H1 (cell line): ENCODE measurements at regions not wholly inside any gene's neighbourhood (a gene's known extent, or its start where the extent isn't known, plus 50 kb on each side); places are given as distances from the start of the nearest gene placed in this dataset.

Experiments used
- CTCF ChIA-PET: fragments of 300-600 bp; sonication (Branson Sonifier 250); formaldehyde crosslinking; loops from one replicate; lab custom pipeline; 2021; ENCODE audit not compliant: partially characterized antibody; lab: Charles Lee
- POLR2A ChIA-PET: fragments of 300-600 bp; sonication (Branson Sonifier 250); formaldehyde crosslinking; loops from one replicate; lab custom pipeline; 2021; ENCODE audit warnings: inconsistent platforms; ENCODE audit not compliant: partially characterized antibody; lab: Charles Lee
- DNase-seq, 2 experiments: peaks; one replicate each; pipeline versions ENCODE4 v3.0.0 to v3.0.0-alpha.2; 2010 to 2022; ENCODE audit warnings: low spot score in 2 of 2, low read depth in 1 of 2, mixed read lengths in 1 of 2
- FAIRE-seq: peaks from 2 replicates; lab custom pipeline; 2011; peaks lifted over from hg19 to GRCh38; lab: Jason Lieb, UNC
- H2AFZ ChIP-seq: 2 replicates; pipeline ENCODE4 v1.8.1; 2012; ENCODE audit warnings: low read length, inconsistent platforms
- H2AK5ac ChIP-seq: 2 replicates; pipeline ENCODE4 v1.6.1; 2013; ENCODE audit warnings: low read depth, low read length
- H2BK120ac ChIP-seq: replicated peaks from 2 replicates; pipeline ENCODE3; 2013; ENCODE audit warnings: low read depth, low read length, inconsistent platforms
- H2BK12ac ChIP-seq: 2 replicates; pipeline ENCODE4 v1.6.1; 2013; ENCODE audit warnings: low read depth, low read length
- H2BK15ac ChIP-seq: 2 replicates; pipeline ENCODE4 v1.6.1; 2013; ENCODE audit warnings: low read length
- H2BK20ac ChIP-seq: 2 replicates; pipeline ENCODE4 v1.6.1; 2013; ENCODE audit warnings: low read length
- H2BK5ac ChIP-seq: 2 replicates; pipeline ENCODE4 v1.6.1; 2013; ENCODE audit warnings: low read depth, low read length
- H3K14ac ChIP-seq: 2 replicates; pipeline ENCODE4 v1.6.1; 2013; ENCODE audit warnings: inconsistent platforms; ENCODE audit not compliant: insufficient read length
- H3K18ac ChIP-seq: 2 replicates; pipeline ENCODE4 v1.6.1; 2013; ENCODE audit warnings: low read length; ENCODE audit errors: extremely low read depth
- H3K23ac ChIP-seq: 2 replicates; pipeline ENCODE4 v1.6.1; 2013; ENCODE audit warnings: inconsistent platforms; ENCODE audit not compliant: insufficient read length
- H3K23me2 ChIP-seq: 2 replicates; pipeline ENCODE4 v1.6.1; 2013; ENCODE audit warnings: low read depth, low read length
- H3K27ac ChIP-seq: 2 replicates; pipeline ENCODE4 v1.6.1; 2011; ENCODE audit warnings: low read depth, low read length, inconsistent platforms
- H3K27me3 ChIP-seq, 4 experiments: replicated peaks in 1 of 4; 1 replicate in 1 of 4; 2 replicates in 3 of 4; pipeline versions ENCODE4 v1.6.1 to v1.8.1; 2011 to 2013; ENCODE audit warnings: low read length in 3 of 4, mild to moderate bottlenecking in 3 of 4, inconsistent platforms in 2 of 4, mixed read lengths in 2 of 4, moderate library complexity in 1 of 4; ENCODE audit not compliant: control insufficient read depth in 3 of 4, insufficient read depth in 3 of 4; ENCODE audit errors: extremely low read depth in 1 of 4
- H3K36me3 ChIP-seq, 4 experiments: 2 replicates each; pipeline versions ENCODE4 v1.6.1 to v1.8.1; 2011 to 2013; ENCODE audit warnings: mild to moderate bottlenecking in 4 of 4, low read length in 3 of 4, moderate library complexity in 2 of 4, control low read depth in 1 of 4, inconsistent platforms in 1 of 4; ENCODE audit not compliant: insufficient read depth in 4 of 4, control insufficient read depth in 2 of 4
- H3K4ac ChIP-seq: replicated peaks from 2 replicates; pipeline ENCODE3; 2013; ENCODE audit warnings: low read length, low read depth, mixed read lengths, inconsistent platforms; ENCODE audit not compliant: insufficient read length
- H3K4me1 ChIP-seq, 4 experiments: replicated peaks in 1 of 4; 1 replicate in 1 of 4; 2 replicates in 3 of 4; pipeline versions ENCODE4 v1.6.1 to v1.8.1; 2011 to 2013; ENCODE audit warnings: low read length in 3 of 4, inconsistent platforms in 2 of 4, mixed read lengths in 1 of 4; ENCODE audit not compliant: insufficient read depth in 4 of 4, control insufficient read depth in 3 of 4
- H3K4me2 ChIP-seq, 2 experiments: 2 replicates each; pipeline versions ENCODE4 v1.6.1 to v1.8.1; 2011 to 2013; ENCODE audit warnings: low read depth in 2 of 2, low read length in 2 of 2, control low read depth in 1 of 2, inconsistent platforms in 1 of 2, mild to moderate bottlenecking in 1 of 2; ENCODE audit not compliant: insufficient read depth in 1 of 2
- H3K4me3 ChIP-seq, 4 experiments: fragments of 200-600, 300-600 bp in 1 of 4; sonication (generic), shearing (Covaris generic), sonication (Bioruptor Twin) in 1 of 4; 2 replicates each; pipeline versions ENCODE4 v1.5.1 to v1.8.1; 2011 to 2016; ENCODE audit warnings: low read length in 4 of 4, low read depth in 3 of 4, control low read depth in 2 of 4, inconsistent platforms in 2 of 4, mild to moderate bottlenecking in 2 of 4, mixed read lengths in 1 of 4, moderate library complexity in 1 of 4; ENCODE audit not compliant: insufficient read depth in 2 of 4; ENCODE audit errors: extremely low read depth in 1 of 4
- H3K56ac ChIP-seq: replicated peaks from 2 replicates; pipeline ENCODE3; 2013; ENCODE audit warnings: low read depth, mild to moderate bottlenecking, mixed read lengths, low read length, inconsistent platforms; ENCODE audit not compliant: insufficient read length
- H3K79me1 ChIP-seq: 2 replicates; pipeline ENCODE4 v1.6.1; 2013; ENCODE audit warnings: low read depth, low read length, control low read depth
- H3K79me2 ChIP-seq, 2 experiments: 2 replicates each; pipeline versions ENCODE4 v1.6.1 to v1.8.1; 2012 to 2013; ENCODE audit warnings: low read length in 2 of 2, mild to moderate bottlenecking in 2 of 2, inconsistent platforms in 1 of 2; ENCODE audit not compliant: insufficient read depth in 2 of 2, control insufficient read depth in 1 of 2
- H3K9ac ChIP-seq, 4 experiments: replicated peaks in 1 of 4; 1 replicate in 1 of 4; 2 replicates in 3 of 4; pipeline versions ENCODE4 v1.6.1 to v1.8.1; 2011 to 2013; ENCODE audit warnings: low read depth in 3 of 4, low read length in 3 of 4, control low read depth in 2 of 4, mild to moderate bottlenecking in 2 of 4, moderate library complexity in 2 of 4, inconsistent platforms in 1 of 4; ENCODE audit errors: extremely low read depth in 1 of 4
- H3K9me3 ChIP-seq, 2 experiments: 2 replicates each; pipeline versions ENCODE4 v1.6.1 to v1.8.1; 2012 to 2013; ENCODE audit warnings: mild to moderate bottlenecking in 2 of 2, moderate library complexity in 2 of 2, control low read depth in 1 of 2, inconsistent platforms in 1 of 2, low read depth in 1 of 2, low read length in 1 of 2, mixed read lengths in 1 of 2; ENCODE audit not compliant: insufficient read depth in 2 of 2
- H4K20me1 ChIP-seq, 2 experiments: replicated peaks in 1 of 2; 2 replicates each; pipeline versions ENCODE3 to v1.8.1; 2011 to 2013; ENCODE audit warnings: inconsistent platforms in 2 of 2, low read length in 2 of 2, mild to moderate bottlenecking in 1 of 2; ENCODE audit not compliant: insufficient read depth in 2 of 2, control insufficient read depth in 1 of 2
- H4K5ac ChIP-seq: 2 replicates; pipeline ENCODE4 v1.6.1; 2013; ENCODE audit warnings: low read length, low read depth, mixed read lengths, inconsistent platforms; ENCODE audit not compliant: insufficient read length
- H4K8ac ChIP-seq: 2 replicates; pipeline ENCODE4 v1.8.0; 2013; ENCODE audit warnings: mild to moderate bottlenecking, moderate library complexity, low read length, inconsistent platforms; ENCODE audit not compliant: insufficient read depth; ENCODE audit errors: extremely low read depth
- H4K91ac ChIP-seq: replicated peaks from 2 replicates; pipeline ENCODE3; 2013; ENCODE audit warnings: low read length, mixed read lengths, inconsistent platforms; ENCODE audit not compliant: insufficient read length
- CBX8 ChIP-seq: fragments of 300-800, 300-1000 bp; sonication (generic); IDR thresholded peaks from 2 replicates; pipeline ENCODE4 v1.7.1; 2016; ENCODE audit warnings: low read depth, low read length, borderline replicate concordance
- CHD1 ChIP-seq: IDR thresholded peaks from 2 replicates; pipeline ENCODE4 v1.6.1; 2012; ENCODE audit warnings: low read depth, low read length, improper control_type of control experiment
- CHD2 ChIP-seq: IDR thresholded peaks from 2 replicates; pipeline ENCODE4 v1.6.1; 2012; ENCODE audit warnings: low read length, improper control_type of control experiment
- WGBS, 2 experiments: shearing (Covaris generic) in 1 of 2; methylation state at CpG; one replicate each; pipeline versions ENCODE4 v1.1.6 to v1.1.7; 2013 to 2015; ENCODE audit warnings: low lambda C conversion rate in 2 of 2, mixed read lengths in 2 of 2, inconsistent platforms in 1 of 2, low coverage in 1 of 2, missing lambda C conversion rate in 1 of 2; ENCODE audit not compliant: insufficient replicate concordance in 2 of 2, insufficient coverage in 1 of 2, insufficient read length in 1 of 2; ENCODE audit errors: extremely low coverage in 1 of 2, missing lambda C conversion rate in 1 of 2; 5-methylcytosine and 5-hydroxymethylcytosine counted together

GRCh38 chr4:180106997-180107396, 2136.2 kb upstream of the TENM3 start:
- Histone ChIP-seq H3K4me3 (no peak overlapping the region), H2BK5ac (no peak overlapping the region), H3K56ac (no peak overlapping the region), H4K91ac (no peak overlapping the region), H2AK5ac (no peak overlapping the region), H2BK12ac (no peak overlapping the region), H2AFZ (no peak overlapping the region), H3K14ac (no peak overlapping the region), H3K9me3 (no peaks in the 10 kb centered on the region), H3K4ac (no peak overlapping the region), H3K9ac (0 out of 7 replicates have a peak overlapping the region, but pooled peaks of 1 of the 4 experiments have one; percentile 11), H3K4me1 (no peaks in the 10 kb centered on the region), H3K23me2 (no peaks in the 10 kb centered on the region), H4K20me1 (no peaks in the 10 kb centered on the region), H4K5ac (no peak overlapping the region), H2BK120ac (no peak overlapping the region), H3K27me3 (no peaks in the 10 kb centered on the region), H4K8ac (no peak overlapping the region), H3K4me2 (no peak overlapping the region), H3K27ac (no peak overlapping the region), H3K23ac (no peak overlapping the region), H2BK15ac (no peak overlapping the region), H3K79me1 (no peaks in the 10 kb centered on the region), H2BK20ac (no peak overlapping the region), H3K18ac (no peak overlapping the region), H3K36me3 (no peaks in the 10 kb centered on the region), H3K79me2 (no peaks in the 10 kb centered on the region)
- POLR2A ChIA-PET = no interaction called here
- 88% methylated on average over 6 of the region's 6 CpGs; no CpG with 5 or more reads in 1 of the 2 experiments for WGBS, 2 experiments
- DNase-seq (no peak), FAIRE-seq (no peak)
- CTCF ChIA-PET = no interaction called here
- no peak for TF ChIP-seq CHD1
- TF ChIP-seq CBX8 = no peak
- TF ChIP-seq CHD2 = no peak
